Head of caudate nucleus (tissue), 42 donors: ENCODE measurements at regions not wholly inside any gene's neighbourhood (a gene's known extent, or its start where the extent isn't known, plus 50 kb on each side); places are given as distances from the start of the nearest gene placed in this dataset.
A peak's percentile ranks its signal among the peaks of the same experiment; 100 is the strongest.
"Not testable (repeated sequence)": the region's sequence is repeated elsewhere in the genome, so short reads cannot be mapped to it uniquely, and the experiment has no call there.

Experiments
- DNase-seq, 42 donors: peaks; one replicate each; pipeline versions ENCODE4 v3.0.0 to v3.0.0-alpha.2; 2020 to 2021; ENCODE audit warnings: mixed read lengths in 7 of 42
- intact Hi-C: fragments of 100-400 bp; cut with DNase I; formaldehyde crosslinking; loops from one replicate; pipeline ENCODE4 v1.15.0; 2022

GRCh38 chr1:43108080-43108479 lies 64.0 kb downstream of the EBNA1BP2 start:
- DNase-seq = no peak
- intact Hi-C loops = no loop called here

- intact Hi-C loops = no loop called here
- no peak for DNase-seq
Measured at GRCh38 chr1:43107664-43108063, 64.4 kb downstream of the EBNA1BP2 start.

- intact Hi-C loops = no loop called here
- DNase-seq = no peak
Measured at GRCh38 chr1:43104027-43104763, 67.9 kb downstream of the EBNA1BP2 start.

GRCh38 chr1:43101061-43101460 lies 71.0 kb downstream of the EBNA1BP2 start:
- intact Hi-C loops = no loop called here
- DNase-seq = no peak

GRCh38 chr1:43098200-43098599 lies 73.9 kb downstream of the EBNA1BP2 start:
- DNase-seq = no peak
- intact Hi-C loops = no loop called here

- intact Hi-C loops = not testable (repeated sequence)
Measured at GRCh38 chr1:43096528-43096927, 75.6 kb downstream of the EBNA1BP2 start.

GRCh38 chr1:43090812-43091211 lies 81.3 kb downstream of the EBNA1BP2 start:
- DNase-seq, intact Hi-C loops: not testable (repeated sequence)

More at GRCh38 chr1:43096528-43096927, 75.6 kb downstream of the EBNA1BP2 start:
- DNase-seq = not testable (repeated sequence)

- DNase-seq, intact Hi-C loops: not testable (repeated sequence)
Measured at GRCh38 chr1:43090157-43090556, 81.9 kb downstream of the EBNA1BP2 start.

GRCh38 chr1:43083375-43083891 lies 88.7 kb downstream of the EBNA1BP2 start:
- no peak for DNase-seq
- intact Hi-C loops = no loop called here

GRCh38 chr1:43082740-43083139 lies 89.3 kb downstream of the EBNA1BP2 start:
- intact Hi-C loops = no loop called here

GRCh38 chr1:43077273-43077672 lies 94.8 kb downstream of the EBNA1BP2 start:
- no peak for DNase-seq
- intact Hi-C loops = no loop called here

More at GRCh38 chr1:43082740-43083139, 89.3 kb downstream of the EBNA1BP2 start:
- no peak for DNase-seq

GRCh38 chr1:43074709-43075108 lies 97.4 kb downstream of the EBNA1BP2 start:
- intact Hi-C loops = loop anchor here (5.0 kb wide), 1 partner anchor 297 kb away; no protein-coding TSS in a partner anchor
- no peak for DNase-seq

GRCh38 chr1:43074244-43074643 lies 97.8 kb downstream of the EBNA1BP2 start:
- no peak for DNase-seq
- intact Hi-C loops = loop anchor here (5.0 kb wide), 1 partner anchor 297 kb away; no protein-coding TSS in a partner anchor

- intact Hi-C loops = loop anchor here (2.0 to 5.0 kb wide), 2 partner anchors 161 to 296 kb away; no protein-coding TSS in a partner anchor
- peak; percentile 59 to 94 (median 84) for DNase-seq
Measured at GRCh38 chr1:43073490-43074230, 98.4 kb downstream of the EBNA1BP2 start.

- intact Hi-C loops = loop anchor here (2.0 to 5.0 kb wide), 2 partner anchors 160 to 295 kb away; no protein-coding TSS in a partner anchor
Measured at GRCh38 chr1:43072314-43072713, 99.8 kb downstream of the EBNA1BP2 start.

GRCh38 chr1:43071241-43071640 lies 100.8 kb downstream of the EBNA1BP2 start:
- DNase-seq = no peak
- intact Hi-C loops = loop anchor here (5.0 kb wide), 1 partner anchor 294 kb away; no protein-coding TSS in a partner anchor

More at GRCh38 chr1:43072314-43072713, 99.8 kb downstream of the EBNA1BP2 start:
- no peak for DNase-seq

- intact Hi-C loops = loop anchor here (5.0 kb wide), 1 partner anchor 292 kb away; no protein-coding TSS in a partner anchor
- peak in 13 of 42 donors; percentile 4 to 74 (median 34) for DNase-seq
Measured at GRCh38 chr1:43069461-43070050, 102.5 kb downstream of the EBNA1BP2 start.

- intact Hi-C loops = no loop called here
- no peak for DNase-seq
Measured at GRCh38 chr1:43068911-43069310, 103.2 kb downstream of the EBNA1BP2 start.
